AML-193 (cell line): ENCODE measurements at regions not wholly inside any gene's neighbourhood (a gene's known extent, or its start where the extent isn't known, plus 50 kb on each side); places are given as distances from the start of the nearest gene placed in this dataset.

Experiments
- DNase-seq, 2 experiments: peaks; one replicate each; lab custom pipeline; 2025; lab: John Stamatoyannopoulos, UW

DNA sequence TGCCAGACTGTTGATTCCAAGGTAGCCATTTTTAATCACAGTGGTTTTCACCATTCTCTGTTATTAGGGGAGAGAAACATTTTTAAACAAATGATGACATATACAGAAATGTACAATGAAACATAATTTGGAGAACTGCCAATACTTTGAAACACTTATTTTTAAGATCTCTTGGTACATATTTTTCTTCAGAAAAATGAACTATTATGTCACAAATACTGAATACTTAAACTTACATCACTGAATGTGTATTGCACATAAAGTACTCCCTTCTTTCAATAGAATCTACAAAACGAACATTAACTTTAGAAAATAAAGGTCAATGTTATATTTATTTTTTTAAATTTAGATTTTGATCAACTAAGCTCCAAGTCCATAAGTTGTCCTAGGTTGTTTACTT lies 71.7 kb upstream of the CPNE8 start:
- no peak for DNase-seq

DNA sequence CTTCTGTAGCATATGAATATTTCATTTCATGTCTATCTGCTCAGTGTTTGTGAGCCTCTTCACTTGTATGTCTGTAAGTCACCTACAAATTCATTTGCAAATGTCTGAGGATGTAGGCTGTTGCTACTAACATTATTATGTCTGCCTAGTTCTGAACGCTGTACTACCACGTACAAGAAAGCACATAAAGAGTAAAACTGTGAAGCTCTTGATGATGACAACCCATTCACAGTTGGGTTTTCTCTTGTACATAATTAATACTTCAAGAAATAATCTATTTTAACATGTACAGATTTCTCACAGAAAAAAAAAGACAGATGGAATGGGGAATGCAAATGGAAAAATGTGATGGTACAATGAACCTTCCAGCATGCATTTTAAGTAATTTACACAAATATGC lies 64.3 kb upstream of the CPNE8 start:
- DNase-seq: no peak

DNA sequence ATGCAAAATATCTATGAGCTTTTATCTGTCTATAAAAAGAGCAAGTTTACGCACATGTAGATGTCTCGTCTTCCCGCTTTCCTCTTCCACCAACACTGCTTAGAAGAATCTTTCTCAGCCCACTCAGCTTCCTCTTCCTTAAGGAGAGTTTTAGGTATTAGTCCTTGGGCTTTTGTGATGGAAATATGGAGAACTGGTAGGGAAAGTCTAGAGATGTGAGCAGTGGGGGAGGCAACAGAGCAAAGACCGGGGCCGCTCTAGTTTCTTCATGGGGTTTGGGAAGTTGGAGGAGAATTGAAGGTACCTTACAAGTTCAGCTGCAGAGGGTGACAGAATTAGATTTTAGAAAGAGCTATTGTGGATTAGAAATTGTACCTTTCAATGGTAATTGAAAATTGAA lies 56.3 kb upstream of the CPNE8 start:
- no peak for DNase-seq

DNA sequence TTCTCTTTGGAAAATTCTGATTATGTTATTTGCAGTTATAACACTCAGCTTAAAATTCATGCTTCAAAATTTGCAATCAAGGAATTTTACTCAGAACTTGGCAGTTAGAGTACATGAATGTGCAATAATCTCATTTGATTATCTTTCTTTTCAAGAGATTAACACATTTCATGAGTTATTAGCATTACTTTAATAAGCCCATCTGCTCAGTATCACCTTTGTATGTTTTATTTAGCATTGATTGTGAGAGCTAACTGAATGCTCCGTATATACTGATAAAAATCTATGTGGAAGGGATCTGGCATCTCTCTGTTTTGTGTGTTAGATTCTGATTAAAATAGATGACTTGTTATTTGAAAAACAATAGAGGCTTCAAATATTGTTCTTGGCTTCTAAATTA lies 55.6 kb upstream of the CPNE8 start:
- no peak for DNase-seq

DNA sequence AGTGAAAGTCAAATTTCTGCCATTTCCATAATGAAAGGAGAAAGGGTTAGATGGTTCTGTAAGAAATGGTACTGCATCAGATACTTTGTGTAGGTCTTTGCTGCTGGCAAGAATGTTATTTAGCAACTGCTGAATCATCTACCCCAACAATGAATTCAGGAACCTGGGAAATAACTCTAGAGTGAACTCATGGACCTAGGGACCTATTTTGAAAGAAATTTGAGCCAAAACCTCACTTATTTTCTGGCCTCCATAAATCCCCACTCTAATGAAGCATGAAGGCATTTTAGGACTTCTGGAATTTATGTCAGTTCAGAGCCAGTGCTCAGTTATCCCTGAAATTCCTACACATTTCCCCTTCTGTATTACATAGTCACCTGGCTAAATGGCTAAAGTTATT lies 50.9 kb upstream of the CPNE8 start:
- DNase-seq: no peak
